ENCODE measurements at regions not wholly inside any gene's neighbourhood (a gene's known extent, or its start where the extent isn't known, plus 50 kb on each side); places are given as distances from the start of the nearest gene placed in this dataset.

DNA sequence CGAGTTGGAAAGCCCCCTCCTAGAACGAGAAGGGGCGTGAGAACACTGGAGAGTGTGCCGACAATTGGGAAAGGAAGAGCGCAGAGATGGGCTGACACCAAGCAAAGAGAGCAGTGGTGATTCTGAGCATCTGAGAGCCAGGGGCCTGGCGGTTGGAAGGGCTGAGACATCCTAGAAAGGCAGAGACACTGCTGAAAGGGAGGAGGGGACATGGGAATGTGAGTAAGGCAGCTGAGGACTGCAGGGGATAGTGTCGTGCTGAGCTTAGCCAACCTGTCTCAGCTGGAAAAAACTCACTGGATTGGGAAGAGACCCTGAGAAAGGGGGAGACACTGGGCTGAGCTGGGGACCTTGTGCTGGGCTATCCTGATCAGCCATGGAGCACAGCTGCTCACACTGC is 58.1 kb upstream of the SLC6A6 start:
- DNase-seq (ENCODE audit: low read depth) = no peak
- in situ Hi-C loops (cut with HindIII; ENCODE audit: low pct_unique_long_range_greater_than_20kb, low sequenced_read_pairs) = no loop called here

DNA sequence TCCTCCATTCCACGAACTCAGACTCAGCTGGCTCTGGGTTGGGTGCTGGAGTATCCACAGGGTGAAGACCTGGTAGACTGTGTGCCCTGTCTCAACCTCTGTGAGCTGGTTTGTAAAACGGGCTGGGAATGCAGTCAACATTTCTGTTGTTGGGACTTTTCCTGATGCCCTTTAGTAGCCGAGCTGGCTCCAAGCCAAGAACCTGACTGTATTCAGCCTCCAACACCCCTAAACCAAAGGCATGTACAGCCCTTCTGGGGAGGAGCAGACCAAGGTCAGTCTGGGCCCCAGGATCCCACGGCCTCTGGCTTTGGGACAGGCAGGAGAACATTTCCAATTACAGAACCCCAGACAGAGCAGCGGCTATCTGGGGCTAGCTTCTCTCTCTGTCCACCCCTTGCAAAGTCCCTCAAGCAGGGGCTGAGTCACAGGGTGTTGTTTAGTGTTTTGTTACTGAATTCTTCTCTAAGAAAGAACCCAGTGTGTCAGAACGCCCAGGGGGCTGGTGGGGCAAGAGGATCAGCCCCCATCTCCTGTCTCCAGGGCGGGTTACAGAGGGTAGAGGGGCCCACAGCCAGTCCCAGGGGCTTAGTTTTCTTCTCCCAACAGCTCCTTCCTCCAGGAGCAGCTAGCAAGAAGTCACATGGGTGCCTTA is 56.8 kb upstream of the SLC6A6 start:
- no peak for DNase-seq (ENCODE audit: low read depth)
- in situ Hi-C loops (cut with HindIII; ENCODE audit: low pct_unique_long_range_greater_than_20kb, low sequenced_read_pairs) = no loop called here

DNA sequence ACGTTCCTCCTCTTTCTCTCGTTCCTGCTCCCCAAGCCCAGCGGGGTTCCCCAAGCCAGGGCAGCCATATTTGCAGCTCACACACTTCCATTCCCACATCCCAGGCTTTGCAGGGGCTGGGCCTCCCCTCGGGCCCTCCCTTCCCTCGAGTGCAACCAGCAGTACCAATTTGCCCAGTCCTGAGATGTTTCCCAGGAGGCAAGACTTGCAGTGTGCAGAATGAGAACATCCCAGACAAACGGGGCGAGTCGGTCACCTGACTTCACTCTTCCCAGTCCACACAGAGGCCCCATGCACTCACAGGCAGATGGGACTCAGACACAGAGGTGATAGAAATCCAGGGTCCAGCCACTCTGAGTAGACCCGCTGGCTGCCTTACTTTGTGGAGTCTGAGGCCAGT is 56.2 kb upstream of the SLC6A6 start:
- DNase-seq (ENCODE audit: low read depth) = no peak
- in situ Hi-C loops (cut with HindIII; ENCODE audit: low pct_unique_long_range_greater_than_20kb, low sequenced_read_pairs) = no loop called here

GRCh38 chr3:14346642-14347041 is 55.8 kb upstream of the SLC6A6 start:
- in situ Hi-C loops (cut with HindIII; ENCODE audit: low pct_unique_long_range_greater_than_20kb, low sequenced_read_pairs) = no loop called here
- no peak for DNase-seq (ENCODE audit: low read depth)

DNA sequence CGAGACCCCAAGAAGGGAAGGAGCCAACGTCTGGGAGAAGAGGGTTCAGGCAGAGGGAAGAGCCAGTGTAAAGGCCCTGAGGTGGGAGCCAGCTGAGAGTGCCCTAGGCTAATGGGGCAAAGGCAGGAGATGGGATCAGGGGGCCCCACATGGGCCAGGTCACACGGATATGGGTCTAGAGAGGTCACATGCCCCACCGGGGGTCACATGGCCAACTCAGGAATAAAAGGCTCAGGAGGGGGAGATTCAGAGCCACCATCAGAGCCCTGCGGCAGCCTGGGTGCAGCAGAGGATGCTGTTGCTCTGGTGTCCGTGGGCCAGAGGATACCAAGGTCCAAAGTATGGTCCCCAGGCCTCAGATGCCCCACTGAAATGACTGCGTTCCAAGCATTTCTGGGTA is 55.3 kb upstream of the SLC6A6 start:
- DNase-seq (ENCODE audit: low read depth) = no peak
- in situ Hi-C loops (cut with HindIII; ENCODE audit: low pct_unique_long_range_greater_than_20kb, low sequenced_read_pairs) = no loop called here

DNA sequence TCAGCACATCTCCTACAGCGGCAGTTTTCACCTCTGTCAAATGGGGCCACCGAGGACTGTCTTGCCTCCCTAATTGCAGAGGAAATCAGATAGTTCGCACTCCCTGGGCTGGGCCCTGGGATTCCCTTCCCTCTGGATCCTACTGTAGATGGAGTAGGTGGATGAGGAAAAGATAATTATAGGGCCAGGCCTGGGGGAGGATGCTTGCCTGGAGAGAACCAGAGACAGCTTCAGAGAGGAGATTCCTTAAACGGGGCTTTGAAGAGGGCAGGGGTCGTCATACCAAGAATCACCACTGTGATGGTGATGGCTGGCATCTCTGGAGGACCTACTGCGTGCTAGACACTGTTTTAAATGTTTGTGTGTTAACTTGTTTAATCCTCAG is 50.8 kb upstream of the SLC6A6 start:
- in situ Hi-C loops (cut with HindIII; ENCODE audit: low pct_unique_long_range_greater_than_20kb, low sequenced_read_pairs) = no loop called here

GRCh38 chr3:14352002-14352627 is 50.3 kb upstream of the SLC6A6 start:
- in situ Hi-C loops (cut with HindIII; ENCODE audit: low pct_unique_long_range_greater_than_20kb, low sequenced_read_pairs) = no loop called here
- peak; percentile 60 for DNase-seq (ENCODE audit: low read depth)

More for the DNA sequence above, 50.8 kb upstream of the SLC6A6 start:
- DNase-seq (ENCODE audit: low read depth) = no peak

Data from Caki2 (cell line).